ENCODE measurements at regions not wholly inside any gene's neighbourhood (a gene's known extent, or its start where the extent isn't known, plus 50 kb on each side); places are given as distances from the start of the nearest gene placed in this dataset.

GRCh38 chr2:222088561-222088960 is 210.2 kb downstream of the PAX3 start:
- no peak for ATAC-seq
- intact Hi-C loops (cut with DNase I) = no loop called here
- TF ChIP-seq CTCF (IDR thresholded peaks at IDR 0.05) (no peak), POLR2A (IDR thresholded peaks at IDR 0.05) (no peak)
- Histone ChIP-seq H3K9me3 (no peaks in the 10 kb centered on the region), H3K27me3 (no peaks in the 10 kb centered on the region), H3K4me3 (no peak overlapping the region), H3K36me3 (replicated peaks in 1 of 2; ENCODE audit: insufficient read depth in 1 of 2, low read depth in 2 of 2) (no peaks in the 10 kb centered on the region), H3K27ac (no peak overlapping the region), H3K4me1 (no peaks in the 10 kb centered on the region)
- 51 to 53% methylated on average over 2 of the region's 2 CpGs for WGBS, 2 donors
- DNase-seq = no peak

- TF ChIP-seq POLR2A (IDR thresholded peaks at IDR 0.05) (no peak), CTCF (IDR thresholded peaks at IDR 0.05) (no peak)
- no peaks in the 10 kb centered on the region for H3K4me1 ChIP-seq
- no peak overlapping the region for H3K4me3 ChIP-seq
- H3K36me3 ChIP-seq (replicated peaks in 1 of 2; ENCODE audit: insufficient read depth in 1 of 2, low read depth in 2 of 2) = no peaks in the 10 kb centered on the region
- ATAC-seq = no peak
- H3K27ac ChIP-seq = no peak overlapping the region
- 48 to 49% methylated on average over 3 of the region's 3 CpGs for WGBS, 2 donors
- intact Hi-C loops (cut with DNase I) = no loop called here
- no peaks in the 10 kb centered on the region for H3K9me3 ChIP-seq
- no peaks in the 10 kb centered on the region for H3K27me3 ChIP-seq
- DNase-seq = no peak
Observed at GRCh38 chr2:222087998-222088397, 210.8 kb downstream of the PAX3 start.

- ATAC-seq = no peak
- TF ChIP-seq CTCF (IDR thresholded peaks at IDR 0.05) (no peak), POLR2A (IDR thresholded peaks at IDR 0.05) (no peak)
- WGBS, 2 donors = 25 to 37% methylated on average over 3 of the region's 3 CpGs
Observed at GRCh38 chr2:222082201-222082600, 216.6 kb downstream of the PAX3 start.

GRCh38 chr2:222080141-222080540 is 218.7 kb downstream of the PAX3 start:
- intact Hi-C loops (cut with DNase I) = no loop called here
- no peak for DNase-seq
- TF ChIP-seq POLR2A (IDR thresholded peaks at IDR 0.05) (no peak), CTCF (IDR thresholded peaks at IDR 0.05) (no peak)
- H3K27me3 ChIP-seq = no peaks in the 10 kb centered on the region
- no peak overlapping the region for H3K4me3 ChIP-seq
- no peak overlapping the region for H3K27ac ChIP-seq
- WGBS, 2 donors = 66 to 70% methylated on average over 2 of the region's 2 CpGs
- H3K4me1 ChIP-seq = no peaks in the 10 kb centered on the region
- no peaks in the 10 kb centered on the region for H3K36me3 ChIP-seq (replicated peaks in 1 of 2; ENCODE audit: insufficient read depth in 1 of 2, low read depth in 2 of 2)
- no peaks in the 10 kb centered on the region for H3K9me3 ChIP-seq
- no peak for ATAC-seq

More at GRCh38 chr2:222082201-222082600, 216.6 kb downstream of the PAX3 start:
- no peaks in the 10 kb centered on the region for H3K9me3 ChIP-seq
- intact Hi-C loops (cut with DNase I) = no loop called here
- H3K4me1 ChIP-seq = no peaks in the 10 kb centered on the region
- no peak for DNase-seq
- no peak overlapping the region for H3K4me3 ChIP-seq
- H3K27ac ChIP-seq = no peak overlapping the region
- H3K36me3 ChIP-seq (replicated peaks in 1 of 2; ENCODE audit: insufficient read depth in 1 of 2, low read depth in 2 of 2) = no peaks in the 10 kb centered on the region
- no peaks in the 10 kb centered on the region for H3K27me3 ChIP-seq

- intact Hi-C loops (cut with DNase I) = no loop called here
- DNase-seq = no peak
- H3K9me3 ChIP-seq = no peaks in the 10 kb centered on the region
- H3K36me3 ChIP-seq (replicated peaks in 1 of 2; ENCODE audit: insufficient read depth in 1 of 2, low read depth in 2 of 2) = no peaks in the 10 kb centered on the region
- TF ChIP-seq CTCF (IDR thresholded peaks at IDR 0.05) (no peak), POLR2A (IDR thresholded peaks at IDR 0.05) (no peak)
- no peaks in the 10 kb centered on the region for H3K4me1 ChIP-seq
- H3K27me3 ChIP-seq = no peaks in the 10 kb centered on the region
- 70 to 74% methylated on average over 7 of the region's 7 CpGs for WGBS, 2 donors
- no peak overlapping the region for H3K27ac ChIP-seq
- H3K4me3 ChIP-seq = no peak overlapping the region
- no peak for ATAC-seq
Observed at GRCh38 chr2:222076973-222077690, 221.7 kb downstream of the PAX3 start.
